ENCODE measurements at regions not wholly inside any gene's neighbourhood (a gene's known extent, or its start where the extent isn't known, plus 50 kb on each side); places are given as distances from the start of the nearest gene placed in this dataset.

- TF ChIP-seq, protein P1, sequence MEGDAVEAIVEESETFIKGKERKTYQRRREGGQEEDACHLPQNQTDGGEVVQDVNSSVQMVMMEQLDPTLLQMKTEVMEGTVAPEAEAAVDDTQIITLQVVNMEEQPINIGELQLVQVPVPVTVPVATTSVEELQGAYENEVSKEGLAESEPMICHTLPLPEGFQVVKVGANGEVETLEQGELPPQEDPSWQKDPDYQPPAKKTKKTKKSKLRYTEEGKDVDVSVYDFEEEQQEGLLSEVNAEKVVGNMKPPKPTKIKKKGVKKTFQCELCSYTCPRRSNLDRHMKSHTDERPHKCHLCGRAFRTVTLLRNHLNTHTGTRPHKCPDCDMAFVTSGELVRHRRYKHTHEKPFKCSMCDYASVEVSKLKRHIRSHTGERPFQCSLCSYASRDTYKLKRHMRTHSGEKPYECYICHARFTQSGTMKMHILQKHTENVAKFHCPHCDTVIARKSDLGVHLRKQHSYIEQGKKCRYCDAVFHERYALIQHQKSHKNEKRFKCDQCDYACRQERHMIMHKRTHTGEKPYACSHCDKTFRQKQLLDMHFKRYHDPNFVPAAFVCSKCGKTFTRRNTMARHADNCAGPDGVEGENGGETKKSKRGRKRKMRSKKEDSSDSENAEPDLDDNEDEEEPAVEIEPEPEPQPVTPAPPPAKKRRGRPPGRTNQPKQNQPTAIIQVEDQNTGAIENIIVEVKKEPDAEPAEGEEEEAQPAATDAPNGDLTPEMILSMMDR (IDR thresholded peaks at IDR 0.05; ENCODE audit: low read length): no peak
- TF ChIP-seq EZH2 (optimal IDR thresholded peaks at IDR 0.05; ENCODE audit: low read depth, low read length): no peak
These were observed 128.2 kb upstream of the PTPN1 start for GRCh38 chr20:50381771-50382593.
